NCI-H1417 (cell line): ENCODE measurements at regions not wholly inside any gene's neighbourhood (a gene's known extent, or its start where the extent isn't known, plus 50 kb on each side); places are given as distances from the start of the nearest gene placed in this dataset.

ENCODE experiments used
- DNase-seq, 3 experiments: peaks; one replicate each; lab custom pipeline; 2025; lab: John Stamatoyannopoulos, UW

- no peak for DNase-seq
Observed at GRCh38 chr3:174403831-174404230, 455.3 kb upstream of the NAALADL2 start.

GRCh38 chr3:174408310-174408709 lies 450.8 kb upstream of the NAALADL2 start:
- DNase-seq, result no peak

GRCh38 chr3:174409086-174409743 lies 449.9 kb upstream of the NAALADL2 start:
- peak in 1 of 3 experiments; percentile 28 for DNase-seq

- DNase-seq, result no peak
Observed at GRCh38 chr3:174413062-174413912, 445.8 kb upstream of the NAALADL2 start.

- DNase-seq, result no peak
Observed at GRCh38 chr3:174414902-174415301, 444.2 kb upstream of the NAALADL2 start.

GRCh38 chr3:174417573-174417972 lies 441.6 kb upstream of the NAALADL2 start:
- DNase-seq, result no peak

- no peak for DNase-seq
Observed at GRCh38 chr3:174419216-174419615, 439.9 kb upstream of the NAALADL2 start.

- DNase-seq, result no peak
Observed at GRCh38 chr3:174423936-174424335, 435.2 kb upstream of the NAALADL2 start.

- DNase-seq, result no peak
Observed at GRCh38 chr3:174424656-174425055, 434.5 kb upstream of the NAALADL2 start.

GRCh38 chr3:174425422-174425821 lies 433.7 kb upstream of the NAALADL2 start:
- DNase-seq, result no peak

- DNase-seq, result no peak
Observed at GRCh38 chr3:174430986-174431385, 428.1 kb upstream of the NAALADL2 start.

- no peak for DNase-seq
Observed at GRCh38 chr3:174431717-174432116, 427.4 kb upstream of the NAALADL2 start.

- DNase-seq, result no peak
Observed at GRCh38 chr3:174436367-174436766, 422.8 kb upstream of the NAALADL2 start.

- DNase-seq, result no peak
Observed at GRCh38 chr3:174438501-174439145, 420.5 kb upstream of the NAALADL2 start.

GRCh38 chr3:174439331-174440252 lies 419.5 kb upstream of the NAALADL2 start:
- peak in 1 of 3 experiments; percentile 52 for DNase-seq

- peak in 2 of 3 experiments; percentile 66 to 90 for DNase-seq
Observed at GRCh38 chr3:174440253-174440701, 418.9 kb upstream of the NAALADL2 start.

GRCh38 chr3:174440741-174441587 lies 418.2 kb upstream of the NAALADL2 start:
- DNase-seq, result peak; percentile 86 to 99 (median 97)

GRCh38 chr3:174441588-174442301 lies 417.4 kb upstream of the NAALADL2 start:
- DNase-seq, result peak in 2 of 3 experiments; percentile 65 to 78

GRCh38 chr3:174442302-174442682 lies 416.8 kb upstream of the NAALADL2 start:
- DNase-seq, result no peak

GRCh38 chr3:174444391-174444790 lies 414.7 kb upstream of the NAALADL2 start:
- no peak for DNase-seq
